IPS DF 19.7 (cell line): ENCODE measurements at regions not wholly inside any gene's neighbourhood (a gene's known extent, or its start where the extent isn't known, plus 50 kb on each side); places are given as distances from the start of the nearest gene placed in this dataset.
"Not testable (repeated sequence)": the region's sequence is repeated elsewhere in the genome, so short reads cannot be mapped to it uniquely, and the experiment has no call there.

Experiments used
- DNase-seq: peaks from one replicate; pipeline ENCODE4 v3.0.0-alpha.2; 2013; ENCODE audit warnings: low read depth, low spot score

DNA sequence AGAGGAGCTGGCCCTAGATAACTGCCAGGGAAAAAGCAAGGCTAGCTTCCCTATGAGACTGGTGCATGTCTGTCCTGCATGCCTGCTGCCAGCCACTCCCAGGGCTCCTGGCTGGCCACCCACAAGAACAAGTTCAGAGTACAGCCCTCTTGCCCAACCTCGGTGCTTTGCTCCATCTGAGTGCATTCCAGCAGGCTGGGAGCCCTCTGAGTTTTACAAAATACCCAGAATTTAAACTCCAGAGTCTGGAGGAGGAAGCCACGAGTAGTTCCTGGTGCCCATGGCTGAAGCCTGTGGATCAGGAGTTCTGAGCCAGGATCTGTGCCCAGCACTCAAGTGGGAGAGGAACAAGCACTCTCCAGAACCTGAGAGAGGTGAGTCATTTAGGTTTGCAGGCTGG, 111.6 kb downstream of the MAGEE2 start:
- no peak for DNase-seq

DNA sequence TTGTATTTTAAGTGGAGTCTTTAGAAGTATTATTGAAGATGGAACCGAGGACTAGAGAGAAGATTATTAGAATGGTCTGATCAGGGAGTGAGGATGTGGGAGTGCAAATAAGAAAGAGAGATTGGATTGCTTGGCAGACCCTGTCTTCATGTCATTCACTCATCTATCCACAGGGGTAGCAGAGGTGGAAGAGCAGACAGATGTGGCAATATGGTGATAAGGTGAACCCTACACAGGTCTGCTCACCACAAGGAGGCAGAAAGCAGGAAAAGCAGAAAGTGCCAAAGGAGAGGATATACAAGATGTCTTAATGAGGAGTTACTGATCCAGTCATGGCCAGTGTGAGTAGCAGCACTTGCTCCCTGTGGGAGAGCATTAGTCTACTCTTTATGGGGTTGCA, 129.4 kb downstream of the MAGEE2 start:
- peak; percentile 5 for DNase-seq

DNA sequence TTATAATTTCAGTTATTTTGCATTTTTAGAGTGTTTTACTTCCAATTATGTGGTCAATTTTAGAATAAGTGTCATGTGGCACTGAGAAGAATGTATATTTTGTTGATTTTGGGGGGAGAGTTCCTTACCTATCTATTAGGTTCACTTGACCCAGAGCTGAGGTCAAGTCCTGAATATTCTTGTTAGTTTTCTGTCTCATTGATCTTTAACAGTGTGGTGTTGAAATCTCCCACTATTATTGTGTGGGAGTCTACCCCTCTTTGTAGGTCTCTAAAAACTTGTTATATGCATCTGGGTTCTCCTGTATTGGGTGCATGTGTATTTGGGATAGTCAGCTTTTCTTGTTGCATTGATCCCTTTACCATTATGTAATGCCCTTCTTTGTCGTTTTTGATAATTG, 127.0 kb upstream of the ZDHHC15 start:
- no peak for DNase-seq

DNA sequence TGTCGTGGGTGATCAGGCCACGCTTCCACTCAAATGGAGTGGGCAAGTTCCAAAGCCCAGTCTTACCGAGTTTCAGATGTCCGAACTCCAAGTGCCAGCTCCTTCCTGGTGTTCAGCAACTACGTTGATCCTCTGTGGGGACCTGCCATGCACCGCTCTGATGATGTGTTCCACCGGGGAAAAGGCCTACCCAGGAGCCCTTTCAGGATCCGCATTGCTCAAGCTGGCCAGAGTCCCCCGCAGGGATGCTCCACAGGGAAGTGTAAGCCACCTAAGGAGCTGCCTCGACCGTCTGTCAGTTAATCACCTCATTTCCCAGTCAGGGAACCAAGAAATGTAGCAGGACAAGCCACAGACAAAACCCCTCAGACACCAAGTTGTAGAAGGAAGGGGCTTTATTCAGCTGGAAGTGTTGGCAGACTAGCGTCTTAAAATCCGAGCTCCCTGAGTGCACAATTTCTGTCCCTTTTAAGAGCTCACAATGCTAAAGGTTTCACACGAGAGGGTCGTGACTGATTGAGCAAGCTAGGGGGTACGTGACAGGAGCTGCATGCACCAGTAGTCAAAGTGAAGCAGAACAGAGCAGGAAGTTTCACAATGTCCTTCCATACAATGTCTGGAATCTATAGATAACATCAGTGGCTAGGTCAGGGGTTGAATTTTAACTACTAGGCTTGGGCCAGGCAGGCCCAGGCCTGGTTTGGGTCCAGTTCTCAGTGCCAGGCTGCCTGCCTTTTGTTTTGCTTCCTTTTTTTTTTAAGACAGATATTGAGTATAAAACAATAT, 126.2 kb upstream of the ZDHHC15 start:
- DNase-seq: no peak

DNA sequence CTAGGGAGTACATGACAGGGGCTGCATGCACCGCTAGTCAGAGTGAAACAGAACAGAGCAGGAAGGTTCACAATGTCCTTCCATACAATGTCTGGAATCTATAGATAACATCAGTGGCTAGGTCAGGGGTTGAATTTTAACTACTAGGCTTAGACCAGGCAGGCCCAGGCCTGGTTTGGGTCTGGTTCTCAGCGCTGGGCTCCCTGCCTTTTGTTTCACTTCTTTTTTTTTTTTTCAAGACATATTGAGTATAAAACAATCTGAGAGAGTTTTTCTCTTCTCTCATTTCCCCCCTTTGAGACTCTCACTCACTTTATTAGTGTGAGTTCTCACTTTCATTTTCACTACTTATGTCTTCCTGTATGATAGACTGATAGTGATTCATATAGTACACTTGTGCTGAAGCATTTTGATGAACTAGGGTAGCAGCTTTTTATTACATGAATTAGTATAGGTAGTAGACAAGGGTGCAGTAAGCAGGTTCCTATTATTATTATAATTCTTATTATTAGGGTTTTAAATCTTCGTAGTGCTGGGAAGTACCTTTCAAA, 120.0 kb upstream of the ZDHHC15 start:
- no peak for DNase-seq

- DNase-seq: no peak
These were observed 115.5 kb upstream of the ZDHHC15 start for GRCh38 chrX:75638332-75638731.

GRCh38 chrX:75625232-75625631, 102.4 kb upstream of the ZDHHC15 start:
- DNase-seq: no peak

DNA sequence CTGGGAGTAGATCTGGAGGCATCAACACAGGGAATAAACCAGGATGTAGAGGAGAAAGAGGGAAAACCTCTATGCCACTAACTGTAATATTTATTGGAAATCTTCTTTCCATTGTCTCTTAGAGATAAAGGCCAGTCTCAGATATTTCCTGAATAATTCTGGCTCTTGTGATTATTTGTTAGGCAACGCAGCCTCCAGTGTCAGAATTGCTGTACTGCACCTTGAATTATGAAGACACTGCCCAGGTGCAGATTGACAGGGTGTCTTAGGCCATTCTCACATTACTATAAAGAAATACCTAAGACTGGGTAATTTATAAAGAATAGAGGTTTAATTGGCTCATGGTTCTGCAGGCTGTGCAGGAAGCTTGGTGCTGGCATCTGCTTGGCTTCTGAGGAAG, 100.7 kb upstream of the ZDHHC15 start:
- no peak for DNase-seq

- DNase-seq: no peak
These were observed 86.6 kb upstream of the ZDHHC15 start for GRCh38 chrX:75609406-75609805.

- no peak for DNase-seq
These were observed 81.0 kb upstream of the ZDHHC15 start for GRCh38 chrX:75603833-75604232.

- not testable (repeated sequence) for DNase-seq
These were observed 79.2 kb upstream of the ZDHHC15 start for GRCh38 chrX:75602022-75602421.

GRCh38 chrX:75596178-75596577, 73.3 kb upstream of the ZDHHC15 start:
- no peak for DNase-seq

- DNase-seq: not testable (repeated sequence)
These were observed 70.3 kb upstream of the ZDHHC15 start for GRCh38 chrX:75593186-75593585.

DNA sequence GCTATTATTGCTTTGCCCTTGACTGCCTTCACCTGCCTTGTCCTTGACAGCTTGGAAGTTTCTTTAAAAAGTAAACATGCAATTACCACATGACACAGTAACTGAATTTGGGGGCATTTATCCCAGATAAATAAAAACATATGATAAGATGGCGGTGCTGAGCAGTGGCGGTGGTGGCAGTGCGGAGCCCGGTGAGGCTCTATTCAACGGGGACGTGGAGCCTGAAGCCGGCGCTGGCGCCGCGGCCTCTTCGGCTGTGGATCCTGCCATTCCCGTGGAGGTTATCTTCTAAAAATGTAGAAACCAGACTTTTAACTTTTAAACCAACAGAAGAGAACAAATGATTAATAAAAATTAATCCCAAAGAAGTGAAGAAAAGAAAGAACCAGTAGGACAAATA, 59.7 kb upstream of the ZDHHC15 start:
- no peak for DNase-seq
